ENCODE measurements at regions not wholly inside any gene's neighbourhood (a gene's known extent, or its start where the extent isn't known, plus 50 kb on each side); places are given as distances from the start of the nearest gene placed in this dataset.

GRCh38 chr6:147852772-147853171, 344.3 kb downstream of the SAMD5 start:
- DNase-seq (ENCODE audit: low read depth in 1 of 2, low spot score in 1 of 2): no peak
- in situ Hi-C loops (cut with HindIII; ENCODE audit: low pct_unique_long_range_greater_than_20kb, low sequenced_read_pairs): no loop called here
- no peak for TF ChIP-seq JUND (IDR thresholded peaks at IDR 0.05; ENCODE audit: low read depth)

DNA sequence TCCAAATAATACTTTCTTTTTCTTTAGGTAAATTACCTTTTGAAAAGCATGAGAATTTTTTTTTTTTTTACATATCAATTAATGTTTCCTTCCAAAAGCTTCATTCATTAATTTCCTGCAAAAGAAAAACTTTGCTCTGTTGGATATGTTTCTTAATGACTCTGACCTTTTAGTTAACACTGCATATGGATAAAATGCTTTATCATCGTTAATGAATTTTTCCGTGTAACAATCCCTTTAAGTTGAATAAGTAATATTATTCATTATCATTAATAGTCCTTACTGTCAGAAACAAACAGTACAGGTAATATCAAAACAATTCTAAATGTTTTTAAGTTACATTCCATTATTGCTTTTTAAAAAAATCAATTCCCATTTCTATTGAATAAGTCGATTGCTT, 345.1 kb downstream of the SAMD5 start:
- in situ Hi-C loops (cut with HindIII; ENCODE audit: low pct_unique_long_range_greater_than_20kb, low sequenced_read_pairs): no loop called here

DNA sequence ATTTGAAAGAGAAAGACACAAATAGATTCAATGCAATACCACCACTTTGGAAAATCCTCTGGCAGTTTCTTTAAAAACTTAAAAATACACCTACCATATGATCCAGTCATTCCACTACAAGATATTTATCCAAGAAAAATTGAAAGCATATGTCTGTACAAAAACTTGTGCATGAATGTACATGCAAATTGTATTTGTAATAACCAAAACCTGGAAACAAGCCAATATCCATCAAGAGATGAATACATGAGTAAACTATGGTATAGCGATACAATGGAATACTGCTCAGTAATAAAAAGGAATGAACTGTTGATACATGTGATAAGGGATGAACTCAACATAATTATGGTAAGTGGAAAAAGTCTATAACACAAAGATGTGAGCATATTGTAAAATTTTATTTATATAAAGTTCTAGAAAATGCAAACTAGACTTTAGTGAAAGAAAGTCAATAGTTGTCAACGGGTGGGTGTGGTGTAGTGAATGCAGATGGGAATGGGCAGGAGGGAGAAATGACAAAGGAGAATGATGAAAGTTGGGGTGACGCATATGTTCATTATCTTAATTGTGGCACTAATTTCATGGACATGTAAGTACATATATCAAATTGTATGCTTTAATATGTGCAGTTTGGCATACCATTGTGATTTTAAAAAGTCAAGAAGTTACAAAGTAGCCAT, 347.5 kb downstream of the SAMD5 start:
- no peak for DNase-seq (ENCODE audit: low read depth in 1 of 2, low spot score in 1 of 2)
- no peak for TF ChIP-seq JUND (IDR thresholded peaks at IDR 0.05; ENCODE audit: low read depth)
- in situ Hi-C loops (cut with HindIII; ENCODE audit: low pct_unique_long_range_greater_than_20kb, low sequenced_read_pairs): no loop called here

More for the DNA sequence above, 345.1 kb downstream of the SAMD5 start:
- no peak for DNase-seq (ENCODE audit: low read depth in 1 of 2, low spot score in 1 of 2)
- TF ChIP-seq JUND (IDR thresholded peaks at IDR 0.05; ENCODE audit: low read depth): no peak

- no peak for DNase-seq (ENCODE audit: low read depth in 1 of 2, low spot score in 1 of 2)
- TF ChIP-seq JUND (IDR thresholded peaks at IDR 0.05; ENCODE audit: low read depth): no peak
- in situ Hi-C loops (cut with HindIII; ENCODE audit: low pct_unique_long_range_greater_than_20kb, low sequenced_read_pairs): no loop called here
Measured at GRCh38 chr6:147856687-147857086, 348.2 kb downstream of the SAMD5 start.

GRCh38 chr6:147858421-147858820, 349.9 kb downstream of the SAMD5 start:
- TF ChIP-seq JUND (IDR thresholded peaks at IDR 0.05; ENCODE audit: low read depth): no peak
- in situ Hi-C loops (cut with HindIII; ENCODE audit: low pct_unique_long_range_greater_than_20kb, low sequenced_read_pairs): no loop called here
- DNase-seq (ENCODE audit: low read depth in 1 of 2, low spot score in 1 of 2): no peak

GRCh38 chr6:147859071-147859470, 350.6 kb downstream of the SAMD5 start:
- in situ Hi-C loops (cut with HindIII; ENCODE audit: low pct_unique_long_range_greater_than_20kb, low sequenced_read_pairs): no loop called here
- no peak for DNase-seq (ENCODE audit: low read depth in 1 of 2, low spot score in 1 of 2)
- no peak for TF ChIP-seq JUND (IDR thresholded peaks at IDR 0.05; ENCODE audit: low read depth)

GRCh38 chr6:147861696-147862095, 353.2 kb downstream of the SAMD5 start:
- no peak for TF ChIP-seq JUND (IDR thresholded peaks at IDR 0.05; ENCODE audit: low read depth)
- in situ Hi-C loops (cut with HindIII; ENCODE audit: low pct_unique_long_range_greater_than_20kb, low sequenced_read_pairs): no loop called here
- no peak for DNase-seq (ENCODE audit: low read depth in 1 of 2, low spot score in 1 of 2)

- TF ChIP-seq JUND (IDR thresholded peaks at IDR 0.05; ENCODE audit: low read depth): no peak
- DNase-seq (ENCODE audit: low read depth in 1 of 2, low spot score in 1 of 2): no peak
- in situ Hi-C loops (cut with HindIII; ENCODE audit: low pct_unique_long_range_greater_than_20kb, low sequenced_read_pairs): no loop called here
Measured at GRCh38 chr6:147867433-147868226, 359.1 kb downstream of the SAMD5 start.

GRCh38 chr6:147868427-147869190, 360.1 kb downstream of the SAMD5 start:
- in situ Hi-C loops (cut with HindIII; ENCODE audit: low pct_unique_long_range_greater_than_20kb, low sequenced_read_pairs): no loop called here
- TF ChIP-seq JUND (IDR thresholded peaks at IDR 0.05; ENCODE audit: low read depth): no peak
- DNase-seq (ENCODE audit: low read depth in 1 of 2, low spot score in 1 of 2): no peak

DNA sequence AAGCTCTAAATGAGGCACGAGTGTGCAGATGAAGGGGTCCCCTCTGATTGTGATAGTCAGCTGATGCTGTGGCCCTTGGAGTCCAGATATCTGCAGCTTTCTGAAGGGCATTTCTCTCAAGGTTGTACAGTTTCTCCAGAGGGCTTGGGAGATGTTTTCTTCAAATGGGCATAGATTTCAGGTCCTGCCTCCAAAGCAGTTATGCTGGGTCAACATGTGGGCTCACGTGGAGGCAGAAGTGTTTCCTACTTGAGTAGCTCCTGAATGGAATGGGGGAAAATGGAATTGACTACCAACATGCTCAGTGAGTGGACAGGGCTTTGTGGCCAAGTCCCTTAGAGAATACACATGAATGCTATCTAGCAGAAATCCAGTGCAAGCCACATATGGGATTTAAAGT, 360.7 kb downstream of the SAMD5 start:
- no peak for DNase-seq (ENCODE audit: low read depth in 1 of 2, low spot score in 1 of 2)
- no peak for TF ChIP-seq JUND (IDR thresholded peaks at IDR 0.05; ENCODE audit: low read depth)
- in situ Hi-C loops (cut with HindIII; ENCODE audit: low pct_unique_long_range_greater_than_20kb, low sequenced_read_pairs): no loop called here

- in situ Hi-C loops (cut with HindIII; ENCODE audit: low pct_unique_long_range_greater_than_20kb, low sequenced_read_pairs): no loop called here
- DNase-seq (ENCODE audit: low read depth in 1 of 2, low spot score in 1 of 2): no peak
- no peak for TF ChIP-seq JUND (IDR thresholded peaks at IDR 0.05; ENCODE audit: low read depth)
Measured at GRCh38 chr6:147869869-147870268, 361.4 kb downstream of the SAMD5 start.

DNA sequence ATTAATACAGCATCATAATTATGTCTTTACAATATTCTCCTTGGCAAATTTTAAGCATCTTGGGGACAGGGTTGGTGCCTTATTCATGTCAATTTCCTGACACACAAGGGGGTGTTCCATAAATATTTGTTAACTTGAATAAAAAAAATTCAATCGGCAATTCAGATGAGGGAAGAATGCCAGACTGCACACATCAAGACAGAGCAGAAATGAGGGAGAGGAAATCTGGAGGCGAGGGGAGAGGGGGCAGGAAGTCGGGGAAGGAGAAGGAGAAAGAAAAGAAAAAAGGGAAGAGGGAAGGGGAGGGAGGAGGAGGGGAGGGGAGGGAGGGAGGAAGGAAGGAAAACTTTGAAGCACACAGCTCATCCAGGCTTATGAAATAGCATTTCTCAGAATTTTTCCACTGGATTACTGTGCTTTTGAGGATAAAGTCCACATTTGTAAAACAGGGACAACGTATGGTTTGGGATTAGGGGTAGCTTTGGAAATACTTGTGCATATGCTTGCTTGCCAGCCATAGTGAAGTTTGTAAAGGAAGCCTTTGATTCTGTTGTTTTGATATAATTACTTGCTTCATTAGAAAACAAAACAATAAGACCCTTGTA, 362.1 kb downstream of the SAMD5 start:
- in situ Hi-C loops (cut with HindIII; ENCODE audit: low pct_unique_long_range_greater_than_20kb, low sequenced_read_pairs): no loop called here
- TF ChIP-seq JUND (IDR thresholded peaks at IDR 0.05; ENCODE audit: low read depth): no peak

More for the DNA sequence above, 362.1 kb downstream of the SAMD5 start:
- DNase-seq (ENCODE audit: low read depth in 1 of 2, low spot score in 1 of 2): no peak
